Activated T-cell treated with anti-CD3 and anti-CD28 coated beads, Interleukin-2, amount 50 U/mL, for 4 hours (primary cell): ENCODE measurements at regions not wholly inside any gene's neighbourhood (a gene's known extent, or its start where the extent isn't known, plus 50 kb on each side); places are given as distances from the start of the nearest gene placed in this dataset.
A peak's percentile ranks its signal among the peaks of the same experiment; 100 is the strongest.
"Not testable (repeated sequence)": the region's sequence is repeated elsewhere in the genome, so short reads cannot be mapped to it uniquely, and the experiment has no call there.

Experiments
- ATAC-seq, 2 donors: fragments of 200-7000 bp; cut with Tn5 transposase; one replicate each; pipeline ENCODE4 v1.10.0; 2021
- DNase-seq: peaks from one replicate; pipeline ENCODE4 v3.0.0-alpha.2; 2020
- H3K27me3 Mint-ChIP-seq: one replicate; pipeline ENCODE4 v1.8.0; 2021; ENCODE audit warnings: low read depth, mixed read lengths
- H3K36me3 Mint-ChIP-seq: one replicate; pipeline ENCODE4 v1.8.0; 2022; ENCODE audit warnings: mixed read lengths; ENCODE audit not compliant: insufficient read depth
- H3K4me1 Mint-ChIP-seq: one replicate; pipeline ENCODE4 v1.8.0; 2021; ENCODE audit warnings: low read depth, mixed read lengths
- H3K4me3 Mint-ChIP-seq: one replicate; pipeline ENCODE4 v1.8.0; 2021; ENCODE audit warnings: mild to moderate bottlenecking, moderate library complexity, mixed read lengths
- H3K9me3 Mint-ChIP-seq: one replicate; pipeline ENCODE4 v1.8.0; 2021; ENCODE audit warnings: mixed read lengths

- not testable (repeated sequence) for H3K4me1 Mint-ChIP-seq, DNase-seq, H3K9me3 Mint-ChIP-seq, H3K27me3 Mint-ChIP-seq, H3K36me3 Mint-ChIP-seq
- peak; percentile 81 to 88 for ATAC-seq
- peak overlapping the region; percentile 24 for H3K4me3 Mint-ChIP-seq
Observed at GRCh38 chr1:121016182-121017028, 126.8 kb downstream of the PPIAL4A start.

GRCh38 chr1:121019715-121020349, 130.3 kb downstream of the PPIAL4A start:
- H3K4me1 Mint-ChIP-seq, H3K27me3 Mint-ChIP-seq, H3K36me3 Mint-ChIP-seq, H3K4me3 Mint-ChIP-seq, ATAC-seq, DNase-seq, H3K9me3 Mint-ChIP-seq: not testable (repeated sequence)

- H3K36me3 Mint-ChIP-seq, H3K9me3 Mint-ChIP-seq, H3K27me3 Mint-ChIP-seq, H3K4me1 Mint-ChIP-seq, ATAC-seq: not testable (repeated sequence)
- peak; percentile 16 for DNase-seq
- peak overlapping the region; percentile 47 for H3K4me3 Mint-ChIP-seq
Observed at GRCh38 chr1:121020350-121021236, 131.0 kb downstream of the PPIAL4A start.

GRCh38 chr1:121021716-121022115, 132.1 kb downstream of the PPIAL4A start:
- not testable (repeated sequence) for ATAC-seq, H3K9me3 Mint-ChIP-seq, H3K27me3 Mint-ChIP-seq, H3K36me3 Mint-ChIP-seq, H3K4me3 Mint-ChIP-seq, H3K4me1 Mint-ChIP-seq, DNase-seq

- not testable (repeated sequence) for H3K4me3 Mint-ChIP-seq, H3K27me3 Mint-ChIP-seq, H3K36me3 Mint-ChIP-seq, H3K9me3 Mint-ChIP-seq, DNase-seq, H3K4me1 Mint-ChIP-seq, ATAC-seq
Observed at GRCh38 chr1:121032878-121033494, 143.4 kb downstream of the PPIAL4A start.

- H3K9me3 Mint-ChIP-seq, H3K4me3 Mint-ChIP-seq, H3K27me3 Mint-ChIP-seq, H3K36me3 Mint-ChIP-seq, DNase-seq, ATAC-seq, H3K4me1 Mint-ChIP-seq: not testable (repeated sequence)
Observed at GRCh38 chr1:121036792-121037191, 147.2 kb downstream of the PPIAL4A start.

GRCh38 chr1:121040974-121041373, 143.2 kb downstream of the FAM72B start:
- not testable (repeated sequence) for H3K27me3 Mint-ChIP-seq, H3K4me3 Mint-ChIP-seq, H3K4me1 Mint-ChIP-seq, H3K36me3 Mint-ChIP-seq, ATAC-seq, H3K9me3 Mint-ChIP-seq, DNase-seq

GRCh38 chr1:121041497-121041896, 142.6 kb downstream of the FAM72B start:
- H3K4me1 Mint-ChIP-seq, ATAC-seq, H3K36me3 Mint-ChIP-seq: not testable (repeated sequence)

GRCh38 chr1:121042882-121043281, 141.3 kb downstream of the FAM72B start:
- H3K36me3 Mint-ChIP-seq, H3K4me3 Mint-ChIP-seq, H3K4me1 Mint-ChIP-seq, H3K27me3 Mint-ChIP-seq, ATAC-seq, DNase-seq, H3K9me3 Mint-ChIP-seq: not testable (repeated sequence)

More at GRCh38 chr1:121041497-121041896, 142.6 kb downstream of the FAM72B start:
- not testable (repeated sequence) for DNase-seq, H3K9me3 Mint-ChIP-seq, H3K27me3 Mint-ChIP-seq, H3K4me3 Mint-ChIP-seq

GRCh38 chr1:121048293-121048752, 135.8 kb downstream of the FAM72B start:
- not testable (repeated sequence) for H3K36me3 Mint-ChIP-seq

GRCh38 chr1:121048769-121049443, 135.2 kb downstream of the FAM72B start:
- not testable (repeated sequence) for H3K36me3 Mint-ChIP-seq, H3K9me3 Mint-ChIP-seq, H3K4me3 Mint-ChIP-seq, DNase-seq, ATAC-seq, H3K4me1 Mint-ChIP-seq
- peaks cover 15% of the 10 kb centered on the region for H3K27me3 Mint-ChIP-seq

More at GRCh38 chr1:121048293-121048752, 135.8 kb downstream of the FAM72B start:
- ATAC-seq, result peak; percentile 63 to 70
- H3K27me3 Mint-ChIP-seq, result peaks cover 15% of the 10 kb centered on the region
- H3K4me1 Mint-ChIP-seq, DNase-seq, H3K4me3 Mint-ChIP-seq, H3K9me3 Mint-ChIP-seq: not testable (repeated sequence)

GRCh38 chr1:121050097-121050496, 134.0 kb downstream of the FAM72B start:
- not testable (repeated sequence) for DNase-seq, H3K4me3 Mint-ChIP-seq, ATAC-seq, H3K36me3 Mint-ChIP-seq, H3K9me3 Mint-ChIP-seq, H3K4me1 Mint-ChIP-seq
- H3K27me3 Mint-ChIP-seq, result peaks cover 15% of the 10 kb centered on the region

GRCh38 chr1:121051161-121051790, 132.9 kb downstream of the FAM72B start:
- not testable (repeated sequence) for DNase-seq, H3K4me1 Mint-ChIP-seq, H3K36me3 Mint-ChIP-seq, ATAC-seq, H3K9me3 Mint-ChIP-seq
- H3K27me3 Mint-ChIP-seq, result peaks cover 18% of the 10 kb centered on the region
- H3K4me3 Mint-ChIP-seq, result peak overlapping the region; percentile 35
